ENCODE measurements at regions not wholly inside any gene's neighbourhood (a gene's known extent, or its start where the extent isn't known, plus 50 kb on each side); places are given as distances from the start of the nearest gene placed in this dataset.
A peak's percentile ranks its signal among the peaks of the same experiment; 100 is the strongest.

GRCh38 chrX:112979879-112980278 is 139.2 kb upstream of the AMOT start:
- Histone ChIP-seq H2BK15ac (replicated peaks; ENCODE audit: low read depth) (no peak overlapping the region), H3K4me3 (ENCODE audit: low read length) (no peak overlapping the region), H4K5ac (ENCODE audit: low read length) (no peak overlapping the region), H2AK5ac (ENCODE audit: low read length) (no peak overlapping the region), H3K4me2 (ENCODE audit: low read length) (no peak overlapping the region), H3K4ac (ENCODE audit: low read depth, low read length) (no peak overlapping the region), H3K27ac (ENCODE audit: low read depth, low read length) (no peak overlapping the region), H3K27me3 (ENCODE audit: insufficient read depth, low read length, poor library complexity) (no peaks in the 10 kb centered on the region), H3K18ac (ENCODE audit: low read length) (no peak overlapping the region), H3K79me2 (ENCODE audit: control insufficient read depth, insufficient read depth, low read length) (no peaks in the 10 kb centered on the region), H3K4me1 (ENCODE audit: control insufficient read depth, low read depth, low read length) (no peaks in the 10 kb centered on the region), H3K56ac (ENCODE audit: low read length) (no peak overlapping the region), H3K23ac (ENCODE audit: low read length) (no peak overlapping the region), H3K36me3 (ENCODE audit: control insufficient read depth, insufficient read depth, low read length) (no peaks in the 10 kb centered on the region), H2BK5ac (ENCODE audit: low read length) (no peak overlapping the region), H3K79me1 (ENCODE audit: low read length) (no peaks in the 10 kb centered on the region), H2BK120ac (ENCODE audit: low read depth, low read length) (no peak overlapping the region), H3K9ac (ENCODE audit: low read length) (no peak overlapping the region), H4K8ac (ENCODE audit: low read depth, low read length) (no peak overlapping the region)
- WGBS (ENCODE audit: extremely low coverage, insufficient coverage, low lambda C conversion rate) = no CpG with 5 or more reads among the region's 1 CpG
- no peak for DNase-seq

GRCh38 chrX:112968351-112969133 is 127.9 kb upstream of the AMOT start:
- Histone ChIP-seq H4K5ac (ENCODE audit: low read length) (no peak overlapping the region), H3K4ac (ENCODE audit: low read depth, low read length) (no peak overlapping the region), H2BK120ac (ENCODE audit: low read depth, low read length) (no peak overlapping the region), H3K36me3 (ENCODE audit: control insufficient read depth, insufficient read depth, low read length) (no peaks in the 10 kb centered on the region), H3K27me3 (ENCODE audit: insufficient read depth, low read length, poor library complexity) (no peaks in the 10 kb centered on the region), H2BK15ac (replicated peaks; ENCODE audit: low read depth) (no peak overlapping the region), H3K79me2 (ENCODE audit: control insufficient read depth, insufficient read depth, low read length) (no peaks in the 10 kb centered on the region), H4K8ac (ENCODE audit: low read depth, low read length) (no peak overlapping the region), H2AK5ac (ENCODE audit: low read length) (no peak overlapping the region), H3K18ac (ENCODE audit: low read length) (no peak overlapping the region), H3K4me2 (ENCODE audit: low read length) (no peak overlapping the region), H3K79me1 (ENCODE audit: low read length) (no peaks in the 10 kb centered on the region), H3K9ac (ENCODE audit: low read length) (no peak overlapping the region), H3K23ac (ENCODE audit: low read length) (no peak overlapping the region), H3K27ac (ENCODE audit: low read depth, low read length) (no peak overlapping the region), H2BK5ac (ENCODE audit: low read length) (no peak overlapping the region), H3K56ac (ENCODE audit: low read length) (no peak overlapping the region), H3K4me3 (ENCODE audit: low read length) (no peak overlapping the region), H3K4me1 (ENCODE audit: control insufficient read depth, low read depth, low read length) (no peaks in the 10 kb centered on the region)
- no CpG with 5 or more reads among the region's 2 CpGs for WGBS (ENCODE audit: extremely low coverage, insufficient coverage, low lambda C conversion rate)
- DNase-seq = no peak

GRCh38 chrX:112967903-112968302 is 127.3 kb upstream of the AMOT start:
- no peak overlapping the region for H4K8ac ChIP-seq (ENCODE audit: low read depth, low read length)
- no peaks in the 10 kb centered on the region for H3K36me3 ChIP-seq (ENCODE audit: control insufficient read depth, insufficient read depth, low read length)
- H2BK5ac ChIP-seq (ENCODE audit: low read length) = no peak overlapping the region
- no peak overlapping the region for H3K23ac ChIP-seq (ENCODE audit: low read length)
- no CpG with 5 or more reads among the region's 4 CpGs for WGBS (ENCODE audit: extremely low coverage, insufficient coverage, low lambda C conversion rate)
- no peak overlapping the region for H3K4ac ChIP-seq (ENCODE audit: low read depth, low read length)
- H3K27me3 ChIP-seq (ENCODE audit: insufficient read depth, low read length, poor library complexity) = no peaks in the 10 kb centered on the region
- no peaks in the 10 kb centered on the region for H3K79me2 ChIP-seq (ENCODE audit: control insufficient read depth, insufficient read depth, low read length)
- no peaks in the 10 kb centered on the region for H3K4me1 ChIP-seq (ENCODE audit: control insufficient read depth, low read depth, low read length)
- no peak overlapping the region for H3K27ac ChIP-seq (ENCODE audit: low read depth, low read length)
- no peak overlapping the region for H4K5ac ChIP-seq (ENCODE audit: low read length)
- H2BK120ac ChIP-seq (ENCODE audit: low read depth, low read length) = no peak overlapping the region
- no peak for DNase-seq
- H3K18ac ChIP-seq (ENCODE audit: low read length) = no peak overlapping the region
- H2AK5ac ChIP-seq (ENCODE audit: low read length) = no peak overlapping the region
- H2BK15ac ChIP-seq (replicated peaks; ENCODE audit: low read depth) = no peak overlapping the region
- H3K56ac ChIP-seq (ENCODE audit: low read length) = no peak overlapping the region
- H3K9ac ChIP-seq (ENCODE audit: low read length) = no peak overlapping the region
- no peak overlapping the region for H3K4me3 ChIP-seq (ENCODE audit: low read length)
- no peaks in the 10 kb centered on the region for H3K79me1 ChIP-seq (ENCODE audit: low read length)
- H3K4me2 ChIP-seq (ENCODE audit: low read length) = no peak overlapping the region

GRCh38 chrX:112967341-112967740 is 126.7 kb upstream of the AMOT start:
- Histone ChIP-seq H2BK15ac (replicated peaks; ENCODE audit: low read depth) (no peak overlapping the region), H3K79me2 (ENCODE audit: control insufficient read depth, insufficient read depth, low read length) (no peaks in the 10 kb centered on the region), H4K8ac (ENCODE audit: low read depth, low read length) (no peak overlapping the region), H3K9ac (ENCODE audit: low read length) (no peak overlapping the region), H4K5ac (ENCODE audit: low read length) (no peak overlapping the region), H3K23ac (ENCODE audit: low read length) (no peak overlapping the region), H3K27me3 (ENCODE audit: insufficient read depth, low read length, poor library complexity) (no peaks in the 10 kb centered on the region), H3K56ac (ENCODE audit: low read length) (no peak overlapping the region), H3K4me2 (ENCODE audit: low read length) (no peak overlapping the region), H3K18ac (ENCODE audit: low read length) (no peak overlapping the region), H3K4me1 (ENCODE audit: control insufficient read depth, low read depth, low read length) (no peaks in the 10 kb centered on the region), H3K4ac (ENCODE audit: low read depth, low read length) (no peak overlapping the region), H3K36me3 (ENCODE audit: control insufficient read depth, insufficient read depth, low read length) (no peaks in the 10 kb centered on the region), H2BK5ac (ENCODE audit: low read length) (no peak overlapping the region), H2BK120ac (ENCODE audit: low read depth, low read length) (no peak overlapping the region), H3K4me3 (ENCODE audit: low read length) (no peak overlapping the region), H2AK5ac (ENCODE audit: low read length) (no peak overlapping the region), H3K79me1 (ENCODE audit: low read length) (no peaks in the 10 kb centered on the region), H3K27ac (ENCODE audit: low read depth, low read length) (no peak overlapping the region)
- WGBS (ENCODE audit: extremely low coverage, insufficient coverage, low lambda C conversion rate) = no CpG with 5 or more reads among the region's 1 CpG
- no peak for DNase-seq

GRCh38 chrX:112961981-112962380 is 121.3 kb upstream of the AMOT start:
- Histone ChIP-seq H3K56ac (ENCODE audit: low read length) (no peak overlapping the region), H3K4me2 (ENCODE audit: low read length) (no peak overlapping the region), H3K4me1 (ENCODE audit: control insufficient read depth, low read depth, low read length) (no peaks in the 10 kb centered on the region), H4K8ac (ENCODE audit: low read depth, low read length) (no peak overlapping the region), H3K4ac (ENCODE audit: low read depth, low read length) (no peak overlapping the region), H3K79me1 (ENCODE audit: low read length) (no peaks in the 10 kb centered on the region), H4K5ac (ENCODE audit: low read length) (no peak overlapping the region), H2BK5ac (ENCODE audit: low read length) (no peak overlapping the region), H2BK15ac (replicated peaks; ENCODE audit: low read depth) (no peak overlapping the region), H3K23ac (ENCODE audit: low read length) (no peak overlapping the region), H3K18ac (ENCODE audit: low read length) (no peak overlapping the region), H3K9ac (ENCODE audit: low read length) (no peak overlapping the region), H2AK5ac (ENCODE audit: low read length) (no peak overlapping the region), H2BK120ac (ENCODE audit: low read depth, low read length) (no peak overlapping the region), H3K27me3 (ENCODE audit: insufficient read depth, low read length, poor library complexity) (no peaks in the 10 kb centered on the region), H3K4me3 (ENCODE audit: low read length) (no peak overlapping the region), H3K79me2 (ENCODE audit: control insufficient read depth, insufficient read depth, low read length) (no peaks in the 10 kb centered on the region), H3K27ac (ENCODE audit: low read depth, low read length) (no peak overlapping the region), H3K36me3 (ENCODE audit: control insufficient read depth, insufficient read depth, low read length) (no peaks in the 10 kb centered on the region)
- DNase-seq = peak; percentile 10

- H2AK5ac ChIP-seq (ENCODE audit: low read length) = no peak overlapping the region
- no peak overlapping the region for H3K4me3 ChIP-seq (ENCODE audit: low read length)
- no peaks in the 10 kb centered on the region for H3K36me3 ChIP-seq (ENCODE audit: control insufficient read depth, insufficient read depth, low read length)
- no peak overlapping the region for H3K27ac ChIP-seq (ENCODE audit: low read depth, low read length)
- H3K4me1 ChIP-seq (ENCODE audit: control insufficient read depth, low read depth, low read length) = no peaks in the 10 kb centered on the region
- H2BK120ac ChIP-seq (ENCODE audit: low read depth, low read length) = no peak overlapping the region
- no peak for DNase-seq
- H3K4ac ChIP-seq (ENCODE audit: low read depth, low read length) = no peak overlapping the region
- no peak overlapping the region for H3K56ac ChIP-seq (ENCODE audit: low read length)
- no peak overlapping the region for H3K9ac ChIP-seq (ENCODE audit: low read length)
- H3K4me2 ChIP-seq (ENCODE audit: low read length) = no peak overlapping the region
- no peak overlapping the region for H4K8ac ChIP-seq (ENCODE audit: low read depth, low read length)
- H3K27me3 ChIP-seq (ENCODE audit: insufficient read depth, low read length, poor library complexity) = no peaks in the 10 kb centered on the region
- H2BK15ac ChIP-seq (replicated peaks; ENCODE audit: low read depth) = no peak overlapping the region
- no peak overlapping the region for H4K5ac ChIP-seq (ENCODE audit: low read length)
- H3K79me2 ChIP-seq (ENCODE audit: control insufficient read depth, insufficient read depth, low read length) = no peaks in the 10 kb centered on the region
- no peak overlapping the region for H3K23ac ChIP-seq (ENCODE audit: low read length)
- no peak overlapping the region for H3K18ac ChIP-seq (ENCODE audit: low read length)
- H3K79me1 ChIP-seq (ENCODE audit: low read length) = no peaks in the 10 kb centered on the region
- no CpG with 5 or more reads among the region's 2 CpGs for WGBS (ENCODE audit: extremely low coverage, insufficient coverage, low lambda C conversion rate)
- no peak overlapping the region for H2BK5ac ChIP-seq (ENCODE audit: low read length)
These were observed 107.5 kb upstream of the AMOT start for GRCh38 chrX:112947981-112948615.

Data from mesendoderm (in vitro differentiated cells).